GM23338 (cell line): ENCODE measurements at regions not wholly inside any gene's neighbourhood (a gene's known extent, or its start where the extent isn't known, plus 50 kb on each side); places are given as distances from the start of the nearest gene placed in this dataset.

ENCODE experiments used
- CREB1 ChIP-seq: fragments of 250-450 bp; sonication (Bioruptor Pico); IDR thresholded peaks from 2 replicates; pipeline ENCODE4 v1.5.0; 2020; ENCODE audit warnings: low read depth, mild to moderate bottlenecking, moderate library complexity
- EZH2 ChIP-seq: fragments of 200-600 bp; sonication (generic); IDR thresholded peaks from one replicate; pipeline ENCODE4 v1.8.0; 2017; ENCODE audit warnings: antibody characterized with exemption, mild to moderate bottlenecking, low read depth; ENCODE audit not compliant: unreplicated experiment
- EZH2phosphoT487 ChIP-seq: fragments of 200-600 bp; sonication (generic); IDR thresholded peaks from one replicate; pipeline ENCODE4 v1.8.1; 2018; ENCODE audit warnings: antibody characterized with exemption; ENCODE audit not compliant: unreplicated experiment
- JUNB ChIP-seq: IDR thresholded peaks from one replicate; pipeline ENCODE4 v1.6.1; 2016; ENCODE audit warnings: antibody characterized with exemption; ENCODE audit not compliant: unreplicated experiment
- NANOG ChIP-seq: IDR thresholded peaks from 2 replicates; pipeline ENCODE4 v1.6.1; 2016; ENCODE audit warnings: antibody characterized with exemption, borderline replicate concordance
- POLR2AphosphoS5 ChIP-seq: IDR thresholded peaks from 2 replicates; pipeline ENCODE4 v1.6.1; 2016; ENCODE audit warnings: antibody characterized with exemption, low read depth
- STAT1 ChIP-seq: IDR thresholded peaks from one replicate; pipeline ENCODE4 v1.6.1; 2016; ENCODE audit warnings: antibody characterized with exemption; ENCODE audit not compliant: unreplicated experiment
- ZNF331 ChIP-seq: fragments of 250-450 bp; sonication (Bioruptor Pico); IDR thresholded peaks from 2 replicates; pipeline ENCODE4 v1.5.0; 2020; ENCODE audit warnings: low read depth, mild to moderate bottlenecking, moderate library complexity
- TF ChIP-seq, protein P1 (sequence below), 2 experiments: fragments of 200-600 bp in 1 of 2; sonication (generic) in 1 of 2; conservative IDR thresholded peaks; 2 replicates each; pipeline versions ENCODE4 v1.5.1 to v1.6.1; 2016 to 2017; ENCODE audit warnings: antibody characterized with exemption in 2 of 2, low read depth in 2 of 2, mild to moderate bottlenecking in 2 of 2, moderate library complexity in 1 of 2
- TF ChIP-seq, protein P2 (sequence below): IDR thresholded peaks from one replicate; pipeline ENCODE4 v1.6.1; 2018; ENCODE audit warnings: antibody characterized with exemption; ENCODE audit not compliant: unreplicated experiment
- TF ChIP-seq, protein P3 (sequence below): IDR thresholded peaks from 2 replicates; pipeline ENCODE4 v1.6.1; 2016; ENCODE audit warnings: antibody characterized with exemption
- TF ChIP-seq, protein P4 (sequence below): fragments of 250-450 bp; sonication (Bioruptor Pico); IDR thresholded peaks from 2 replicates; pipeline ENCODE4 v1.5.0; 2020; ENCODE audit warnings: mild to moderate bottlenecking, moderate library complexity

DNA sequence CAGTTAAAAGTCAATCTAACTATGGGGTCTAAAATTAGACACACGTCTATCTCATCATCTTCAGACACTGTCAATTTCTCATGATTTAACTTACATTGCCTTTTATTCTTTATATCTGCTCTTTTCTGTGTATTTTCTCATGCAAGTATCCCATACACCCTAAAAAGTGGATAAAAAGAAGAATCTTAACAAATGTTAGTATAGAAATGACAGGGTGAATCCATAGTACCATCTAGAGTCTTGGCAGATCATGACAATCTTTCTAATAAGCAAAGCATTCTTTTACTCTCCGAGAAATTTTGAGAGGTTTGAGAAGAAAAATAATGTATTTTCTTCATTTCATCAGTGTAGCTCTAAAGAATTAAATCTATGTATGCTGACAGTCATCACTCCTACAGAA, 382.7 kb downstream of the C6orf118 start:
- TF ChIP-seq, protein P1, sequence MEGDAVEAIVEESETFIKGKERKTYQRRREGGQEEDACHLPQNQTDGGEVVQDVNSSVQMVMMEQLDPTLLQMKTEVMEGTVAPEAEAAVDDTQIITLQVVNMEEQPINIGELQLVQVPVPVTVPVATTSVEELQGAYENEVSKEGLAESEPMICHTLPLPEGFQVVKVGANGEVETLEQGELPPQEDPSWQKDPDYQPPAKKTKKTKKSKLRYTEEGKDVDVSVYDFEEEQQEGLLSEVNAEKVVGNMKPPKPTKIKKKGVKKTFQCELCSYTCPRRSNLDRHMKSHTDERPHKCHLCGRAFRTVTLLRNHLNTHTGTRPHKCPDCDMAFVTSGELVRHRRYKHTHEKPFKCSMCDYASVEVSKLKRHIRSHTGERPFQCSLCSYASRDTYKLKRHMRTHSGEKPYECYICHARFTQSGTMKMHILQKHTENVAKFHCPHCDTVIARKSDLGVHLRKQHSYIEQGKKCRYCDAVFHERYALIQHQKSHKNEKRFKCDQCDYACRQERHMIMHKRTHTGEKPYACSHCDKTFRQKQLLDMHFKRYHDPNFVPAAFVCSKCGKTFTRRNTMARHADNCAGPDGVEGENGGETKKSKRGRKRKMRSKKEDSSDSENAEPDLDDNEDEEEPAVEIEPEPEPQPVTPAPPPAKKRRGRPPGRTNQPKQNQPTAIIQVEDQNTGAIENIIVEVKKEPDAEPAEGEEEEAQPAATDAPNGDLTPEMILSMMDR (conservative IDR thresholded peaks at IDR 0.05; ENCODE audit: low read depth in 2 of 2), result no peak
- TF ChIP-seq, protein P2, sequence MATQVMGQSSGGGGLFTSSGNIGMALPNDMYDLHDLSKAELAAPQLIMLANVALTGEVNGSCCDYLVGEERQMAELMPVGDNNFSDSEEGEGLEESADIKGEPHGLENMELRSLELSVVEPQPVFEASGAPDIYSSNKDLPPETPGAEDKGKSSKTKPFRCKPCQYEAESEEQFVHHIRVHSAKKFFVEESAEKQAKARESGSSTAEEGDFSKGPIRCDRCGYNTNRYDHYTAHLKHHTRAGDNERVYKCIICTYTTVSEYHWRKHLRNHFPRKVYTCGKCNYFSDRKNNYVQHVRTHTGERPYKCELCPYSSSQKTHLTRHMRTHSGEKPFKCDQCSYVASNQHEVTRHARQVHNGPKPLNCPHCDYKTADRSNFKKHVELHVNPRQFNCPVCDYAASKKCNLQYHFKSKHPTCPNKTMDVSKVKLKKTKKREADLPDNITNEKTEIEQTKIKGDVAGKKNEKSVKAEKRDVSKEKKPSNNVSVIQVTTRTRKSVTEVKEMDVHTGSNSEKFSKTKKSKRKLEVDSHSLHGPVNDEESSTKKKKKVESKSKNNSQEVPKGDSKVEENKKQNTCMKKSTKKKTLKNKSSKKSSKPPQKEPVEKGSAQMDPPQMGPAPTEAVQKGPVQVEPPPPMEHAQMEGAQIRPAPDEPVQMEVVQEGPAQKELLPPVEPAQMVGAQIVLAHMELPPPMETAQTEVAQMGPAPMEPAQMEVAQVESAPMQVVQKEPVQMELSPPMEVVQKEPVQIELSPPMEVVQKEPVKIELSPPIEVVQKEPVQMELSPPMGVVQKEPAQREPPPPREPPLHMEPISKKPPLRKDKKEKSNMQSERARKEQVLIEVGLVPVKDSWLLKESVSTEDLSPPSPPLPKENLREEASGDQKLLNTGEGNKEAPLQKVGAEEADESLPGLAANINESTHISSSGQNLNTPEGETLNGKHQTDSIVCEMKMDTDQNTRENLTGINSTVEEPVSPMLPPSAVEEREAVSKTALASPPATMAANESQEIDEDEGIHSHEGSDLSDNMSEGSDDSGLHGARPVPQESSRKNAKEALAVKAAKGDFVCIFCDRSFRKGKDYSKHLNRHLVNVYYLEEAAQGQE, result no peak
- no peak for TF ChIP-seq POLR2AphosphoS5
- TF ChIP-seq, protein P3, sequence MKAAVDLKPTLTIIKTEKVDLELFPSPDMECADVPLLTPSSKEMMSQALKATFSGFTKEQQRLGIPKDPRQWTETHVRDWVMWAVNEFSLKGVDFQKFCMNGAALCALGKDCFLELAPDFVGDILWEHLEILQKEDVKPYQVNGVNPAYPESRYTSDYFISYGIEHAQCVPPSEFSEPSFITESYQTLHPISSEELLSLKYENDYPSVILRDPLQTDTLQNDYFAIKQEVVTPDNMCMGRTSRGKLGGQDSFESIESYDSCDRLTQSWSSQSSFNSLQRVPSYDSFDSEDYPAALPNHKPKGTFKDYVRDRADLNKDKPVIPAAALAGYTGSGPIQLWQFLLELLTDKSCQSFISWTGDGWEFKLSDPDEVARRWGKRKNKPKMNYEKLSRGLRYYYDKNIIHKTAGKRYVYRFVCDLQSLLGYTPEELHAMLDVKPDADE, result no peak
- TF ChIP-seq EZH2, result no peak
- TF ChIP-seq EZH2phosphoT487, result no peak
- no peak for TF ChIP-seq CREB1 (CRISPR knock-in tag)
- no peak for TF ChIP-seq NANOG
- TF ChIP-seq ZNF331, result no peak
- TF ChIP-seq JUNB, result no peak
- TF ChIP-seq, protein P4, sequence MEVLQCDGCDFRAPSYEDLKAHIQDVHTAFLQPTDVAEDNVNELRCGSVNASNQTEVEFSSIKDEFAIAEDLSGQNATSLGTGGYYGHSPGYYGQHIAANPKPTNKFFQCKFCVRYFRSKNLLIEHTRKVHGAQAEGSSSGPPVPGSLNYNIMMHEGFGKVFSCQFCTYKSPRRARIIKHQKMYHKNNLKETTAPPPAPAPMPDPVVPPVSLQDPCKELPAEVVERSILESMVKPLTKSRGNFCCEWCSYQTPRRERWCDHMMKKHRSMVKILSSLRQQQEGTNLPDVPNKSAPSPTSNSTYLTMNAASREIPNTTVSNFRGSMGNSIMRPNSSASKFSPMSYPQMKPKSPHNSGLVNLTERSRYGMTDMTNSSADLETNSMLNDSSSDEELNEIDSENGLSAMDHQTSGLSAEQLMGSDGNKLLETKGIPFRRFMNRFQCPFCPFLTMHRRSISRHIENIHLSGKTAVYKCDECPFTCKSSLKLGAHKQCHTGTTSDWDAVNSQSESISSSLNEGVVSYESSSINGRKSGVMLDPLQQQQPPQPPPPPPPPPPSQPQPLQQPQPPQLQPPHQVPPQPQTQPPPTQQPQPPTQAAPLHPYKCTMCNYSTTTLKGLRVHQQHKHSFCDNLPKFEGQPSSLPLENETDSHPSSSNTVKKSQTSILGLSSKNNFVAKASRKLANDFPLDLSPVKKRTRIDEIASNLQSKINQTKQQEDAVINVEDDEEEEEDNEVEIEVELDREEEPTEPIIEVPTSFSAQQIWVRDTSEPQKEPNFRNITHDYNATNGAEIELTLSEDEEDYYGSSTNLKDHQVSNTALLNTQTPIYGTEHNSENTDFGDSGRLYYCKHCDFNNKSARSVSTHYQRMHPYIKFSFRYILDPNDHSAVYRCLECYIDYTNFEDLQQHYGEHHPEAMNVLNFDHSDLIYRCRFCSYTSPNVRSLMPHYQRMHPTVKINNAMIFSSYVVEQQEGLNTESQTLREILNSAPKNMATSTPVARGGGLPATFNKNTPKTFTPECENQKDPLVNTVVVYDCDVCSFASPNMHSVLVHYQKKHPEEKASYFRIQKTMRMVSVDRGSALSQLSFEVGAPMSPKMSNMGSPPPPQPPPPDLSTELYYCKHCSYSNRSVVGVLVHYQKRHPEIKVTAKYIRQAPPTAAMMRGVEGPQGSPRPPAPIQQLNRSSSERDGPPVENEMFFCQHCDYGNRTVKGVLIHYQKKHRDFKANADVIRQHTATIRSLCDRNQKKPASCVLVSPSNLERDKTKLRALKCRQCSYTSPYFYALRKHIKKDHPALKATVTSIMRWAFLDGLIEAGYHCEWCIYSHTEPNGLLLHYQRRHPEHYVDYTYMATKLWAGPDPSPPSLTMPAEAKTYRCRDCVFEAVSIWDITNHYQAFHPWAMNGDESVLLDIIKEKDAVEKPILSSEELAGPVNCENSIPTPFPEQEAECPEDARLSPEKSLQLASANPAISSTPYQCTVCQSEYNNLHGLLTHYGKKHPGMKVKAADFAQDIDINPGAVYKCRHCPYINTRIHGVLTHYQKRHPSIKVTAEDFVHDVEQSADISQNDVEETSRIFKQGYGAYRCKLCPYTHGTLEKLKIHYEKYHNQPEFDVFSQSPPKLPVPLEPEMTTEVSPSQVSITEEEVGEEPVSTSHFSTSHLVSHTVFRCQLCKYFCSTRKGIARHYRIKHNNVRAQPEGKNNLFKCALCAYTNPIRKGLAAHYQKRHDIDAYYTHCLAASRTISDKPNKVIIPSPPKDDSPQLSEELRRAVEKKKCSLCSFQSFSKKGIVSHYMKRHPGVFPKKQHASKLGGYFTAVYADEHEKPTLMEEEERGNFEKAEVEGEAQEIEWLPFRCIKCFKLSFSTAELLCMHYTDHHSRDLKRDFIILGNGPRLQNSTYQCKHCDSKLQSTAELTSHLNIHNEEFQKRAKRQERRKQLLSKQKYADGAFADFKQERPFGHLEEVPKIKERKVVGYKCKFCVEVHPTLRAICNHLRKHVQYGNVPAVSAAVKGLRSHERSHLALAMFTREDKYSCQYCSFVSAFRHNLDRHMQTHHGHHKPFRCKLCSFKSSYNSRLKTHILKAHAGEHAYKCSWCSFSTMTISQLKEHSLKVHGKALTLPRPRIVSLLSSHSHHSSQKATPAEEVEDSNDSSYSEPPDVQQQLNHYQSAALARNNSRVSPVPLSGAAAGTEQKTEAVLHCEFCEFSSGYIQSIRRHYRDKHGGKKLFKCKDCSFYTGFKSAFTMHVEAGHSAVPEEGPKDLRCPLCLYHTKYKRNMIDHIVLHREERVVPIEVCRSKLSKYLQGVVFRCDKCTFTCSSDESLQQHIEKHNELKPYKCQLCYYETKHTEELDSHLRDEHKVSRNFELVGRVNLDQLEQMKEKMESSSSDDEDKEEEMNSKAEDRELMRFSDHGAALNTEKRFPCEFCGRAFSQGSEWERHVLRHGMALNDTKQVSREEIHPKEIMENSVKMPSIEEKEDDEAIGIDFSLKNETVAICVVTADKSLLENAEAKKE (CRISPR knock-in tag), result no peak
- TF ChIP-seq STAT1, result no peak
